Adrenal gland (tissue), 5 donors: ENCODE measurements at regions not wholly inside any gene's neighbourhood (a gene's known extent, or its start where the extent isn't known, plus 50 kb on each side); places are given as distances from the start of the nearest gene placed in this dataset.

ENCODE experiments used
- POLR2A ChIP-seq, 2 donors: fragments of 450-650 bp; IDR thresholded peaks; one replicate each; pipeline ENCODE4 v1.6.1; 2017; ENCODE audit warnings: antibody characterized with exemption in 2 of 2, mild to moderate bottlenecking in 2 of 2, moderate library complexity in 1 of 2
- TF ChIP-seq, protein P1 (sequence below), 6 experiments: fragments of 450-650 bp in 4 of 6; fragments of 200-600 bp in 2 of 6; sonication (generic) in 1 of 6; IDR thresholded peaks; 1 replicate in 5 of 6; 2 replicates in 1 of 6; pipeline versions ENCODE4 v1.5.1 to v1.8.0; 2016 to 2021; ENCODE audit warnings: antibody characterized with exemption in 6 of 6, mild to moderate bottlenecking in 2 of 6, moderate library complexity in 1 of 6
- donor health status: DM: no; HTN: no; CAD: no.

DNA sequence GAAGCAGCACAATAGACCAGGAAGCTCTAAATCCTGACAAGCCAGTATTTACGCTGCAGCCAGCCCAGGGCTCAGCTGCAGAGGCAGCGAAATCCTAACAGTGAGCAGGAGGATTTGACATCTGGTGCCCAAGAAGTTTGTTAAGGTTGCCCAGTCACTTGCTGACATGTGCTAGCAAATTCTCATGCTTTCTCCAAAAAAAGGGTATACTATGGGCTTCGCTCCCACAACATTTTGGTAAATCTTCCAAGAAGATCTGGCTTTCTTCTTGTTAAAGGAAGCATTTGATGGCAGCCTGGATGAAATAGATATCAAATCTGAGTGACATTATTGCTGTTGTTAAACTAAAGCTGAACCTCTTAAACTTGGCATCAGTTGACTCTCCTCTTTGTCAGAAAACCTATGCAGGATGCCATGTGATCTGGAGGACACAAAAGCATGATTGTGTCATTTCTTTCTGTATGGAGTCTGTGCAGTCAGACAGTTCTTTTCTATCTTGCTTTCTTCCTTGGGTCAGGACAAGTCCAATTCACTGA lies 949.7 kb upstream of the RBFOX1 start:
- TF ChIP-seq, protein P1, sequence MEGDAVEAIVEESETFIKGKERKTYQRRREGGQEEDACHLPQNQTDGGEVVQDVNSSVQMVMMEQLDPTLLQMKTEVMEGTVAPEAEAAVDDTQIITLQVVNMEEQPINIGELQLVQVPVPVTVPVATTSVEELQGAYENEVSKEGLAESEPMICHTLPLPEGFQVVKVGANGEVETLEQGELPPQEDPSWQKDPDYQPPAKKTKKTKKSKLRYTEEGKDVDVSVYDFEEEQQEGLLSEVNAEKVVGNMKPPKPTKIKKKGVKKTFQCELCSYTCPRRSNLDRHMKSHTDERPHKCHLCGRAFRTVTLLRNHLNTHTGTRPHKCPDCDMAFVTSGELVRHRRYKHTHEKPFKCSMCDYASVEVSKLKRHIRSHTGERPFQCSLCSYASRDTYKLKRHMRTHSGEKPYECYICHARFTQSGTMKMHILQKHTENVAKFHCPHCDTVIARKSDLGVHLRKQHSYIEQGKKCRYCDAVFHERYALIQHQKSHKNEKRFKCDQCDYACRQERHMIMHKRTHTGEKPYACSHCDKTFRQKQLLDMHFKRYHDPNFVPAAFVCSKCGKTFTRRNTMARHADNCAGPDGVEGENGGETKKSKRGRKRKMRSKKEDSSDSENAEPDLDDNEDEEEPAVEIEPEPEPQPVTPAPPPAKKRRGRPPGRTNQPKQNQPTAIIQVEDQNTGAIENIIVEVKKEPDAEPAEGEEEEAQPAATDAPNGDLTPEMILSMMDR (IDR thresholded peaks at IDR 0.05) = no peak
- no peak for TF ChIP-seq POLR2A (IDR thresholded peaks at IDR 0.05)
